22Rv1 (cell line): ENCODE measurements at regions not wholly inside any gene's neighbourhood (a gene's known extent, or its start where the extent isn't known, plus 50 kb on each side); places are given as distances from the start of the nearest gene placed in this dataset.

Experiments
- H3K27ac ChIP-seq: fragments of 450-650 bp; 2 replicates; pipeline ENCODE4 v1.5.1; 2017
- ZFX ChIP-seq: fragments of 450-650 bp; IDR thresholded peaks from 2 replicates; pipeline ENCODE4 v1.6.1; 2017; ENCODE audit warnings: antibody characterized with exemption, borderline replicate concordance
- TF ChIP-seq, protein P1 (sequence below): fragments of 450-650 bp; IDR thresholded peaks from 2 replicates; pipeline ENCODE4 v1.5.1; 2017; ENCODE audit warnings: mild to moderate bottlenecking

DNA sequence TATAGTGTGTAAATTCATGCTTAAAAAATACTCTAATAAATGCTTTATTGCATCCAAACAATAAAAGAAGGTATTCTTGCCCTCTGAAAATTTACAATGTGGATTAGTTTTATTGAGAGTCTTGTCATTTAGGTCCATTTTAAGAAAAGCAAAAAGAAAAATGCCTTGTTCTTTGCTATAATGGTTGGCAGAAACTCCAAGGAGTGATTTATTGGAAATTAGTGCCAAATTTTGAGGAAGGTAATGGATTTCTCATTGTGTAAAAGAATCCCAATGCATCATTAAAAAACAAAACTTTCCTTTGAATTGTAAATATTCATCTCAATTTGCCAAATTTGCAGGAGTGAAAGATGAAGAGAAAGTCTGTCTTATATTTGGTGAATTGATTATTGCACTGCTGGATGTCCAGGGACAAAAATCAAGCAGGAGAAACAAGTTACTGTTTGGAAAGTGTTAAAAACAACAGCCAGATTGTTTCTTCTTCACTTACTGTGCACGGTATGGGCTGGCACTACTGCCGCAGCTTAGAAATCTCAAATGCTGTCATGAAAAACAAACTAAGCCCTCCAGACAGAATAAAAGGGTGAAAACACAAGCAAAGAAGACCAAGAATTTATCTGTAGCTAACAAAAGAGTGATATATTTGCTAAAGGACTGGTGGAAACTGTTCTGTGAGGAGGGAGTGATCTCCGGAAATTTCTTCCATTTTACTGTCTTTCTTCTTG lies 511.7 kb downstream of the TMTC2 start:
- H3K27ac ChIP-seq = no peak overlapping the region
- TF ChIP-seq, protein P1, sequence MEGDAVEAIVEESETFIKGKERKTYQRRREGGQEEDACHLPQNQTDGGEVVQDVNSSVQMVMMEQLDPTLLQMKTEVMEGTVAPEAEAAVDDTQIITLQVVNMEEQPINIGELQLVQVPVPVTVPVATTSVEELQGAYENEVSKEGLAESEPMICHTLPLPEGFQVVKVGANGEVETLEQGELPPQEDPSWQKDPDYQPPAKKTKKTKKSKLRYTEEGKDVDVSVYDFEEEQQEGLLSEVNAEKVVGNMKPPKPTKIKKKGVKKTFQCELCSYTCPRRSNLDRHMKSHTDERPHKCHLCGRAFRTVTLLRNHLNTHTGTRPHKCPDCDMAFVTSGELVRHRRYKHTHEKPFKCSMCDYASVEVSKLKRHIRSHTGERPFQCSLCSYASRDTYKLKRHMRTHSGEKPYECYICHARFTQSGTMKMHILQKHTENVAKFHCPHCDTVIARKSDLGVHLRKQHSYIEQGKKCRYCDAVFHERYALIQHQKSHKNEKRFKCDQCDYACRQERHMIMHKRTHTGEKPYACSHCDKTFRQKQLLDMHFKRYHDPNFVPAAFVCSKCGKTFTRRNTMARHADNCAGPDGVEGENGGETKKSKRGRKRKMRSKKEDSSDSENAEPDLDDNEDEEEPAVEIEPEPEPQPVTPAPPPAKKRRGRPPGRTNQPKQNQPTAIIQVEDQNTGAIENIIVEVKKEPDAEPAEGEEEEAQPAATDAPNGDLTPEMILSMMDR = no peak
- TF ChIP-seq ZFX = no peak

DNA sequence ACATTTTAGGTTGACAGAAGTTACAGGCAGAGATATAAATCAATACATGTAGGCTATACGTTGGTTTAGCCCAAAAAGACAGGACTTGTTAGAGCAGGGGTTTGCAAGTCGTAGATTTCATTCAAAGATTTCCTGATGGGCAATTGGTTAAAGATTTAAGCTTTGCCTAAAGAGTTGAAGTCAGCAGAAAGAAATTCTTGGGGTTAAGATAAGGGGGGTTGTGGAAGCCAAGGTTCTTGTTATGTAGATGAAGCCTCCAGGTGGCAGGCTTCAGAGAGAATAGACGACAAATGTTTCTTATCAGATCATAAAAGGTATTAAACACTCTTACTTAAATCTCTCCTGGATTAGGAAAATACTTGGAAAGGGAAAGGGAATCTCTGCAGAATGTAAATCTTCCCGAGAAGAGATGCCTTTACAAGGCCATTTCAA lies 510.8 kb downstream of the TMTC2 start:
- no peak for TF ChIP-seq ZFX
- TF ChIP-seq, protein P1 = no peak
- H3K27ac ChIP-seq = no peak overlapping the region

DNA sequence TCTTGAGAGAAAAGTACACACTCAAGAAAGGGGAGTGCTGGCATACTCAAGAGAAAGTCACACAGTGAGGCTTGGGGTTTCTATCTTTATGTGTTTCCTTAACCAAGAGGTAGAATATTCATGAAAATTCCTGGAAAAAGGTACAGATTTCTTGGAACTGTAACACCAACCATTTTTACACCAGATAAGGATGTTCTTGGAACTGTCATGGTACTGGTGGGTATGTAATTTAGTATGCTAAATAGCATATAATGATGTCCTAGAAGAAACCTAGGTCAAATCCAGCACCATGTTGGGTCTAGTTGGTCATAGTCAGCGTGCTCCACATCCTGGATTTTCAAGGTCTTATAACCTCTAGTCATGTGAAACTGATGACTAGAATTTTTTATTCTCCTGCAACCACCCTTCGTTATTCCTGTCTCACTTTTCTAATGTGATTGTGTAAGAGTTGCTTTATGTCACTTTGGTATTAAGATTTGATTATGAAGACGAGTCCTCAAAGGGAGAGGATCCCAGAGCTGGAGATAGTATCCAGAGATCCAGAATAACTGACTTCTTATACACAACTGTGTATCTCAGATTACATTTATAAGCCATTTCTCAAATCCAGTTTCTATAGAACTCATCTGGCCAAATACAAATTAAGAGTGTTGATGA lies 510.1 kb downstream of the TMTC2 start:
- TF ChIP-seq ZFX = no peak
- TF ChIP-seq, protein P1 = no peak
- no peak overlapping the region for H3K27ac ChIP-seq

DNA sequence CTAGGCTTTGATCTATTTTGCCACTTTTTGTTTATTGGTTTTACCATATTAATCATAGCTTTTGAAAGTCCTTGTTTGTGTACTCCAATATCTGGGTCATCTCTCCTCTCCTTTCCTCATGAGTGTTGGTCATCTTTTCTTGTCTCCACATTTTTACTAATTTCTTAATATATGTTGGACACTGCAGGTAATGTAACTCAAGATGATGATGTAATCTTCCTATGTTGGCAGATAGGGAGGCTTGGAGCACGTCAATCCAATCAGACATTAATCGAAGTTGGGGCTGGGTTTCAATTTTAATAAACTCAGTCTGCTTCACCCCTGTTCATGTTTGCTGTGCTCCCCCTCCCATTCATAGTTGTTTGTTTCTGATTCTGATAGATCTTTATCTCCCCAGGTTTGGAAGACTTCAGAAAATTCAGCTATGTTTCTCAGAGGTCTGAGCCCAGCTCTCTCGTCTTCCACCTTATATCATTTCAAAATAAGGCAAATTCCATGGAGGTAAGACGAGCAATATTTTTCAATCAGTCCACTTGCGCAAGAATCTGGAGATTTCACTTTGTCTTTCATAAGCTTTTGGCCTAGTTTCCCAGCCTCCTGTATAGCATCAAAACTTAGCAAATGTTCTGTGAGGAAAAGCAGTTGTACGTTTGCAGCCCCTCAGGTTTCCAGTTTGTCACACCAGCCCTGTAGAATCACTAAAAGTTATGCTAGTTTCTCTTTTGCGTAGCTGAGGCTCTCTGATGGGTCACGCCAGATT lies 504.1 kb downstream of the TMTC2 start:
- TF ChIP-seq, protein P1 = no peak
- no peak for TF ChIP-seq ZFX
- no peak overlapping the region for H3K27ac ChIP-seq

DNA sequence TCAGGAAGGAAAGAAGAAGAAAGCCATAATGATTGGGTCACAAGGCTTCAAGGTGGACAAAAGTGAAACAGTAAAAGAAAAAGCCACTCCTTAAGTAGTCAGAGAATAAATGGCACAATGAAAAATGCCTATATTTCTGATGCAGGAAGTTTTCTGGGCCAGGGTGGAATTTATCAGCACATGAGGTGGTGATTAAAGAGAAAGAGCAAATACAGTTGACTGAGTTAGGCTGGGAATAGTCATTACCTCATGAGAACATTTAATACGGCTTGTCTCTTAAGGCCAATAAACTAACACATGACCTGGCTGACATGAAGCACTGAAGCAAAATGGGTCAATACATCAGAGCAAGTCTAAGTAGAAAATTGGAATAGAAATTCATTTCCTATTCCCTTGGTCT lies 499.7 kb downstream of the TMTC2 start:
- no peak for TF ChIP-seq ZFX
- no peak overlapping the region for H3K27ac ChIP-seq

DNA sequence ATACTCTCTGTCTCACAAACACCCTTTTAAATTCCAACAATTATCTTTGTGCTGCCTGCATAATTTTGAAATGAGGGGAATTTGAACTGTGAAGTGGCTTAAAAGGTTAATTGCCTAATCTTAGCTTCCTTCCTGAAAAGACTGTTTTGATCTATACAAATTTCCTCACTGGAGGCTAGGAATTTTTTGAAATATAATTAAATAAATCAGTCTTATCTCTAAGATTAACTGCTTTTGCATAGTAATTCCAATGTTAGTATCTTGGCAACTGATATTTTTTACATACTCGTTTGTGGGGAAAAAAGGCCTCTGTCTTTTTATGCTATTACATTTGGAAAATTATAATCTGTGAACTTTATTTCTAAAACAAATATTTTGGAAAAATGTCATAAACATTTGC lies 498.5 kb downstream of the TMTC2 start:
- no peak overlapping the region for H3K27ac ChIP-seq
- TF ChIP-seq, protein P1 = no peak
- TF ChIP-seq ZFX = no peak
